Bronchial epithelial cell (primary cell): ENCODE measurements at regions not wholly inside any gene's neighbourhood (a gene's known extent, or its start where the extent isn't known, plus 50 kb on each side); places are given as distances from the start of the nearest gene placed in this dataset.

Source experiments
- DNase-seq: peaks from one replicate; pipeline ENCODE4 v3.0.0-alpha.2; 2010; ENCODE audit warnings: low read depth
- FAIRE-seq: peaks from 2 replicates; lab custom pipeline; 2011; peaks lifted over from hg19 to GRCh38; lab: Jason Lieb, UNC
- H3K27me3 ChIP-seq: 2 replicates; pipeline ENCODE4 v1.5.1; 2011; ENCODE audit warnings: low read length; ENCODE audit not compliant: control insufficient read depth, insufficient read depth
- H3K36me3 ChIP-seq: 2 replicates; pipeline ENCODE4 v1.5.1; 2011; ENCODE audit warnings: low read length; ENCODE audit not compliant: control insufficient read depth, insufficient read depth
- H3K4me3 ChIP-seq: 2 replicates; pipeline ENCODE4 v1.5.1; 2011; ENCODE audit warnings: mild to moderate bottlenecking, low read depth, low read length, control low read depth
- CTCF ChIP-seq: IDR thresholded peaks from 2 replicates; pipeline ENCODE4 v1.5.1; 2011; ENCODE audit warnings: mild to moderate bottlenecking, moderate library complexity, low read length, control low read depth, inconsistent platforms; ENCODE audit not compliant: insufficient read depth, severe bottlenecking

GRCh38 chr6:41475737-41476357 lies 70.3 kb upstream of the FOXP4 start:
- no peak for FAIRE-seq

GRCh38 chr6:41476401-41476800 lies 69.8 kb upstream of the FOXP4 start:
- no peak for FAIRE-seq
- TF ChIP-seq CTCF, result no peak

More at GRCh38 chr6:41475737-41476357, 70.3 kb upstream of the FOXP4 start:
- H3K36me3 ChIP-seq, result no peaks in the 10 kb centered on the region
- TF ChIP-seq CTCF, result no peak
- DNase-seq, result no peak
- no peak overlapping the region for H3K4me3 ChIP-seq
- peaks cover 8% of the 10 kb centered on the region for H3K27me3 ChIP-seq

GRCh38 chr6:41477572-41477971 lies 68.6 kb upstream of the FOXP4 start:
- no peak for DNase-seq
- no peaks in the 10 kb centered on the region for H3K27me3 ChIP-seq
- no peak for TF ChIP-seq CTCF
- no peak for FAIRE-seq
- no peak overlapping the region for H3K4me3 ChIP-seq
- no peaks in the 10 kb centered on the region for H3K36me3 ChIP-seq

More at GRCh38 chr6:41476401-41476800, 69.8 kb upstream of the FOXP4 start:
- Histone ChIP-seq H3K36me3 (no peaks in the 10 kb centered on the region), H3K27me3 (peaks cover 7% of the 10 kb centered on the region), H3K4me3 (no peak overlapping the region)
- DNase-seq, result no peak

GRCh38 chr6:41483943-41484342 lies 62.2 kb upstream of the FOXP4 start:
- Histone ChIP-seq H3K27me3 (no peaks in the 10 kb centered on the region), H3K4me3 (no peak overlapping the region), H3K36me3 (no peaks in the 10 kb centered on the region)
- TF ChIP-seq CTCF, result no peak
- DNase-seq (no peak), FAIRE-seq (no peak)

- TF ChIP-seq CTCF, result no peak
- no peak for FAIRE-seq
- no peaks in the 10 kb centered on the region for H3K36me3 ChIP-seq
- H3K4me3 ChIP-seq, result no peak overlapping the region
- H3K27me3 ChIP-seq, result peaks cover under 1% of the 10 kb centered on the region
- no peak for DNase-seq
Observed at GRCh38 chr6:41487860-41488432, 58.2 kb upstream of the FOXP4 start.
